Endothelial cell of umbilical vein (primary cell): ENCODE measurements at regions not wholly inside any gene's neighbourhood (a gene's known extent, or its start where the extent isn't known, plus 50 kb on each side); places are given as distances from the start of the nearest gene placed in this dataset.

Experiments used
- BruUV-seq: library from RNA; stranded (reverse); fragments of 400-500 nt; replicated peaks from 2 replicates; lab custom pipeline; 2021; lab: Mats Ljungman, UMichigan
- CTCF ChIA-PET: fragments of 300-600, 350-600 bp; sonication (Branson Sonifier 250); formaldehyde crosslinking; loops from one replicate; lab custom pipeline; 2021; ENCODE audit warnings: antibody characterized with exemption, inconsistent platforms; lab: Charles Lee
- POLR2A ChIA-PET: fragments of 300-600, 350-600 bp; sonication (Branson Sonifier 250); formaldehyde crosslinking; loops from one replicate; lab custom pipeline; 2021; ENCODE audit warnings: antibody characterized with exemption, inconsistent platforms; lab: Charles Lee
- DNase-seq: peaks from one replicate; pipeline ENCODE4 v3.0.0-alpha.2; 2011; ENCODE audit warnings: low read depth, low spot score
- FAIRE-seq: peaks from 2 replicates; lab custom pipeline; 2011; peaks lifted over from hg19 to GRCh38; lab: Jason Lieb, UNC
- H2AFZ ChIP-seq: 2 replicates; pipeline ENCODE4 v1.6.0; 2012; ENCODE audit warnings: low read depth, low read length, control low read depth, inconsistent platforms
- H3K27ac ChIP-seq: 2 replicates; pipeline ENCODE4 v1.5.1; 2011; ENCODE audit warnings: low read depth, mild to moderate bottlenecking, control low read depth, low read length, moderate library complexity; ENCODE audit not compliant: insufficient read depth
- H3K27me3 ChIP-seq, 2 experiments: 2 replicates each; pipeline versions ENCODE4 v1.6.0 to v1.6.1; 2011; ENCODE audit warnings: low read length in 2 of 2, mixed read lengths in 1 of 2; ENCODE audit not compliant: control insufficient read depth in 2 of 2, insufficient read depth in 2 of 2
- H3K36me3 ChIP-seq, 2 experiments: 2 replicates in 1 of 2; 3 replicates in 1 of 2; pipeline ENCODE4 v1.5.1; 2011; ENCODE audit warnings: low read length in 2 of 2, mild to moderate bottlenecking in 1 of 2, moderate library complexity in 1 of 2; ENCODE audit not compliant: control insufficient read depth in 2 of 2, insufficient read depth in 2 of 2; ENCODE audit errors: extremely low read depth in 1 of 2
- H3K4me1 ChIP-seq: 3 replicates; pipeline ENCODE4 v1.5.1; 2011; ENCODE audit warnings: mild to moderate bottlenecking, low read length; ENCODE audit not compliant: control insufficient read depth, insufficient read depth; ENCODE audit errors: extremely low read depth
- H3K4me2 ChIP-seq: 2 replicates; pipeline ENCODE4 v1.6.1; 2011; ENCODE audit warnings: low read length, control low read depth, mixed read lengths; ENCODE audit not compliant: insufficient read depth
- H3K4me3 ChIP-seq, 3 experiments: fragments of 200-600 bp in 1 of 3; sonication (generic), shearing (Covaris generic) in 1 of 3; replicated peaks in 1 of 3; 2 replicates each; pipeline ENCODE4 v1.5.1; 2011 to 2016; ENCODE audit warnings: control low read depth in 3 of 3, low read length in 3 of 3, mild to moderate bottlenecking in 2 of 3, inconsistent platforms in 1 of 3, low read depth in 1 of 3, moderate library complexity in 1 of 3; ENCODE audit not compliant: insufficient read depth in 1 of 3
- H3K79me2 ChIP-seq: 2 replicates; pipeline ENCODE4 v1.6.0; 2012; ENCODE audit warnings: low read length, inconsistent platforms; ENCODE audit not compliant: control insufficient read depth, insufficient read depth
- H3K9ac ChIP-seq: replicated peaks from 2 replicates; pipeline ENCODE3; 2011; ENCODE audit warnings: low read length, control low read depth; ENCODE audit not compliant: insufficient read depth; ENCODE audit errors: extremely low read depth
- H3K9me1 ChIP-seq: replicated peaks from 3 replicates; pipeline ENCODE4 v1.6.0; 2011; ENCODE audit warnings: mild to moderate bottlenecking, low read length; ENCODE audit not compliant: control insufficient read depth, insufficient read depth; ENCODE audit errors: extremely low read depth
- H3K9me3 ChIP-seq: replicated peaks from 2 replicates; pipeline ENCODE4 v1.5.1; 2012; ENCODE audit warnings: low read length, inconsistent platforms; ENCODE audit not compliant: control insufficient read depth, insufficient read depth
- H4K20me1 ChIP-seq: replicated peaks from 2 replicates; pipeline ENCODE3; 2011; ENCODE audit warnings: mild to moderate bottlenecking, low read length; ENCODE audit not compliant: control insufficient read depth, insufficient read depth; ENCODE audit errors: extremely low read depth
- EZH2 ChIP-seq: IDR thresholded peaks from 2 replicates; pipeline ENCODE4 v1.6.1; 2012; ENCODE audit warnings: borderline replicate concordance, low read depth, mild to moderate bottlenecking, moderate library complexity, low read length, inconsistent platforms; ENCODE audit not compliant: severe bottlenecking
- FOS ChIP-seq: IDR thresholded peaks from 2 replicates; pipeline ENCODE4 v1.6.1; 2011; ENCODE audit warnings: mild to moderate bottlenecking, low read length, moderate library complexity, borderline replicate concordance; ENCODE audit not compliant: insufficient read depth
- GATA2 ChIP-seq: IDR thresholded peaks from 2 replicates; pipeline ENCODE4 v1.7.0; 2011; ENCODE audit warnings: low read depth, mild to moderate bottlenecking, moderate library complexity, mixed read lengths, low read length; ENCODE audit not compliant: insufficient read length, insufficient read depth
- JUN ChIP-seq: IDR thresholded peaks from 2 replicates; pipeline ENCODE4 v1.6.1; 2011; ENCODE audit warnings: borderline replicate concordance, low read depth; ENCODE audit not compliant: insufficient read length, insufficient read depth
- MYC ChIP-seq: IDR thresholded peaks from one replicate; pipeline ENCODE4 v1.6.1; 2011; ENCODE audit warnings: mild to moderate bottlenecking, low read depth, low read length
- POLR2A ChIP-seq: IDR thresholded peaks from 2 replicates; pipeline ENCODE4 v1.6.1; 2012; ENCODE audit warnings: low read depth, mild to moderate bottlenecking, control low read depth, low read length
- POLR2AphosphoS5 ChIP-seq: IDR thresholded peaks from 2 replicates; pipeline ENCODE4 v1.6.1; 2012; ENCODE audit warnings: low read depth, mild to moderate bottlenecking, control low read depth, low read length, moderate library complexity; ENCODE audit not compliant: insufficient read depth
- dilution Hi-C: fragments of 300-500 bp; cut with MboI; formaldehyde crosslinking; loops from one replicate; pipeline ENCODE4 v1.15.0; 2019; ENCODE audit warnings: low sequenced_read_pairs; ENCODE audit not compliant: extremely low pct_ligation_motif_present
- intact Hi-C: fragments of 100-400 bp; cut with micrococcal nuclease; formaldehyde crosslinking; loops from one replicate; pipeline ENCODE4 v1.10.0; 2022
- TF ChIP-seq, protein P1 (sequence below), 2 donors: IDR thresholded peaks; 1 replicate in 1 of 2; 2 replicates in 1 of 2; pipeline ENCODE4 v1.5.1; 2011; ENCODE audit warnings: low read length in 2 of 2, mild to moderate bottlenecking in 2 of 2, moderate library complexity in 2 of 2, control low read depth in 1 of 2, inconsistent platforms in 1 of 2, low read depth in 1 of 2; ENCODE audit not compliant: insufficient read depth in 1 of 2; ENCODE audit errors: extremely low read depth in 1 of 2
- TF ChIP-seq, protein P2 (sequence below): IDR thresholded peaks from 2 replicates; pipeline ENCODE4 v1.6.1; 2011; ENCODE audit not compliant: insufficient read depth, insufficient read length

DNA sequence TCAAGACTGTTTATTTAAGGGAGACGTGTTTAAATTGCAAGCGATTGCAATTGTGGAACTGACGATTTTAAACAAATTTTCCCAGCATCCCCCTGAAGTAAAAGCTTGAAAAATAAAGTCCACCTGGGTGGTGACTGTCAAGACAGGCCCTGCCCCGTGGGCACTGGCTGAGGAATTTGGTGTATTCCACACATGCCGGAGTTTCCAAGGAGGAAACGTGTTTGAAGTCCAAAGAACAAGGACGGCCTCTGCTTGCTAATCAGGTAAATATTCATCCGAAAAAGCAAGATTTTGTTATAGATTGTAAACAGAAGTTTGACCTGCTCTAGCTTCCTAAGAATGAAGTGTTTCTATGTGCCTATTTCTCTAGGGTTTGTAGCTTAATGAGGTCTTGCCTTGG is 505.1 kb downstream of the QKI start:
- Histone ChIP-seq H3K4me1 (no peaks in the 10 kb centered on the region), H3K4me2 (no peak overlapping the region), H3K4me3 (no peak overlapping the region), H3K79me2 (no peaks in the 10 kb centered on the region), H3K9me3 (no peaks in the 10 kb centered on the region), H4K20me1 (no peaks in the 10 kb centered on the region), H3K27ac (no peak overlapping the region), H3K36me3 (no peaks in the 10 kb centered on the region), H3K27me3 (no peaks in the 10 kb centered on the region), H3K9me1 (no peaks in the 10 kb centered on the region), H2AFZ (no peak overlapping the region), H3K9ac (no peak overlapping the region)
- DNase-seq (no peak), FAIRE-seq (no peak)
- POLR2A ChIA-PET, result no interaction called here
- CTCF ChIA-PET, result no interaction called here
- no peak for TF ChIP-seq MYC
- TF ChIP-seq, protein P1, sequence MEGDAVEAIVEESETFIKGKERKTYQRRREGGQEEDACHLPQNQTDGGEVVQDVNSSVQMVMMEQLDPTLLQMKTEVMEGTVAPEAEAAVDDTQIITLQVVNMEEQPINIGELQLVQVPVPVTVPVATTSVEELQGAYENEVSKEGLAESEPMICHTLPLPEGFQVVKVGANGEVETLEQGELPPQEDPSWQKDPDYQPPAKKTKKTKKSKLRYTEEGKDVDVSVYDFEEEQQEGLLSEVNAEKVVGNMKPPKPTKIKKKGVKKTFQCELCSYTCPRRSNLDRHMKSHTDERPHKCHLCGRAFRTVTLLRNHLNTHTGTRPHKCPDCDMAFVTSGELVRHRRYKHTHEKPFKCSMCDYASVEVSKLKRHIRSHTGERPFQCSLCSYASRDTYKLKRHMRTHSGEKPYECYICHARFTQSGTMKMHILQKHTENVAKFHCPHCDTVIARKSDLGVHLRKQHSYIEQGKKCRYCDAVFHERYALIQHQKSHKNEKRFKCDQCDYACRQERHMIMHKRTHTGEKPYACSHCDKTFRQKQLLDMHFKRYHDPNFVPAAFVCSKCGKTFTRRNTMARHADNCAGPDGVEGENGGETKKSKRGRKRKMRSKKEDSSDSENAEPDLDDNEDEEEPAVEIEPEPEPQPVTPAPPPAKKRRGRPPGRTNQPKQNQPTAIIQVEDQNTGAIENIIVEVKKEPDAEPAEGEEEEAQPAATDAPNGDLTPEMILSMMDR (IDR thresholded peaks at IDR 0.05; ENCODE audit: extremely low read depth in 1 of 2, insufficient read depth in 1 of 2, low read depth in 1 of 2, low read length in 2 of 2), result no peak
- no peak for TF ChIP-seq GATA2
- TF ChIP-seq JUN, result no peak
- TF ChIP-seq, protein P2, sequence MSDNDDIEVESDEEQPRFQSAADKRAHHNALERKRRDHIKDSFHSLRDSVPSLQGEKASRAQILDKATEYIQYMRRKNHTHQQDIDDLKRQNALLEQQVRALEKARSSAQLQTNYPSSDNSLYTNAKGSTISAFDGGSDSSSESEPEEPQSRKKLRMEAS, result no peak
- TF ChIP-seq EZH2, result no peak
- no peak for TF ChIP-seq POLR2A
- no peak for TF ChIP-seq POLR2AphosphoS5
- TF ChIP-seq FOS, result no peak
- dilution Hi-C loops (no loop called here), intact Hi-C loops (no loop called here)
- BruUV-seq, result no TSS peak
